Karpas-422 (cell line): ENCODE measurements at regions not wholly inside any gene's neighbourhood (a gene's known extent, or its start where the extent isn't known, plus 50 kb on each side); places are given as distances from the start of the nearest gene placed in this dataset.

Experiments used
- DNase-seq: peaks from one replicate; pipeline ENCODE4 v3.0.0-alpha.2; 2015
- H2AFZ ChIP-seq: fragments of 200-600 bp; sonication (generic); 2 replicates; pipeline ENCODE4 v1.6.1; 2014; ENCODE audit warnings: antibody characterized with exemption, low read length, mixed read lengths
- H3K27ac ChIP-seq: fragments of 200-600 bp; sonication (generic); 2 replicates; pipeline ENCODE4 v1.5.1; 2014; ENCODE audit warnings: mild to moderate bottlenecking, low read length, moderate library complexity
- H3K27me3 ChIP-seq: fragments of 200-600 bp; sonication (generic); 2 replicates; pipeline ENCODE4 v1.6.1; 2014; ENCODE audit warnings: low read length, mixed read lengths
- H3K36me3 ChIP-seq: fragments of 200-600 bp; sonication (generic); 2 replicates; pipeline ENCODE4 v1.6.1; 2014; ENCODE audit warnings: low read length, mixed read lengths; ENCODE audit not compliant: insufficient read depth
- H3K4me1 ChIP-seq: fragments of 200-600 bp; sonication (generic); 2 replicates; pipeline ENCODE4 v1.6.1; 2014; ENCODE audit warnings: mild to moderate bottlenecking, low read length, mixed read lengths
- H3K4me2 ChIP-seq: fragments of 200-600 bp; sonication (generic); 2 replicates; pipeline ENCODE4 v1.6.1; 2014; ENCODE audit warnings: low read length, low read depth, mild to moderate bottlenecking; ENCODE audit not compliant: poor library complexity, severe bottlenecking
- H3K4me3 ChIP-seq: fragments of 200-600 bp; sonication (generic); 2 replicates; pipeline ENCODE4 v1.5.1; 2014; ENCODE audit warnings: mild to moderate bottlenecking, antibody characterized with exemption, low read length, mixed read lengths
- H3K79me2 ChIP-seq: fragments of 200-600 bp; sonication (generic); 2 replicates; pipeline ENCODE4 v1.6.1; 2014; ENCODE audit warnings: mild to moderate bottlenecking, low read length, mixed read lengths
- H3K9ac ChIP-seq: fragments of 200-600 bp; sonication (generic); 2 replicates; pipeline ENCODE4 v1.6.0; 2014; ENCODE audit warnings: low read length
- H3K9me2 ChIP-seq: fragments of 200-600 bp; sonication (generic), shearing (Covaris generic); replicated peaks from 2 replicates; pipeline ENCODE4 v1.6.0; 2014; ENCODE audit warnings: mild to moderate bottlenecking, low read length, moderate library complexity; ENCODE audit not compliant: insufficient read depth
- H3K9me3 ChIP-seq: fragments of 300-700, 200-600 bp; sonication (generic); 2 replicates; pipeline ENCODE4 v1.6.1; 2014; ENCODE audit warnings: low read length, mixed read lengths
- H4K20me1 ChIP-seq: fragments of 200-600 bp; sonication (generic); 2 replicates; pipeline ENCODE4 v1.6.1; 2014; ENCODE audit warnings: mild to moderate bottlenecking, antibody characterized with exemption, low read length, low read depth; ENCODE audit not compliant: insufficient read depth

DNA sequence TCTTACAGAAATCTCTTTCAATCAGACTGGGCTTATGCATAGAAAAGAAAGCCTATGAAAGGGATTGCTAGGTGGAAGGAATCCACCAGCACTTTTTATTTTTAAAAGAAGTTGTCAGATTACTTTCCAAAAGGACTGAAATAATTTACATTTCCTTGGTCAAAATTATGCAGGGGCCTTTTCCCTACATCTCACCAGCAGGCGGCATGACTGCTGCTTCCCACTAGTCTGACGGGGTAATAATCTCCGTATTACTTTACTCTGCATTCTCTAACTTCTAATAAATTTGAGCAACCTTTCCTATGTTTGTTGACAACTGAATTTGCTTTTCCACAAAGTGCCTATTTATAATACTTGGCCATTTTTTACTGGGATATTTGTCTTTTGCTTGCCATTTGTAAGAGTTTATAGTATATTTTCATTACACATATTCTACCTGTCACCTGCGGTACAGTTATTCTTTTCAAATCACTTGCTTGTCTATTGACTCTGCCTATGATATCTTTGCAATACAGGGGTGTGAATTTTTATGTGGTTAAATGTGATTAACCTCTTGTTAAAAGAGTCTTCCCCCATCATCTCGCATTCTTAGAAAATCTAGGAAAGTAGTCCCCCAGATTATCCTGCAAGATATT, 51.9 kb upstream of the USP47 start:
- peak; percentile 65 for DNase-seq
- Histone ChIP-seq H3K9me2 (no peaks in the 10 kb centered on the region), H3K27ac (no peak overlapping the region), H3K4me1 (no peaks in the 10 kb centered on the region), H3K36me3 (no peaks in the 10 kb centered on the region), H3K9ac (no peak overlapping the region), H3K4me2 (no peak overlapping the region), H4K20me1 (no peaks in the 10 kb centered on the region), H3K27me3 (no peaks in the 10 kb centered on the region; the same call in 1 of the 2 replicates), H3K79me2 (no peaks in the 10 kb centered on the region), H2AFZ (no peak overlapping the region), H3K9me3 (no peaks in the 10 kb centered on the region), H3K4me3 (no peak overlapping the region)

DNA sequence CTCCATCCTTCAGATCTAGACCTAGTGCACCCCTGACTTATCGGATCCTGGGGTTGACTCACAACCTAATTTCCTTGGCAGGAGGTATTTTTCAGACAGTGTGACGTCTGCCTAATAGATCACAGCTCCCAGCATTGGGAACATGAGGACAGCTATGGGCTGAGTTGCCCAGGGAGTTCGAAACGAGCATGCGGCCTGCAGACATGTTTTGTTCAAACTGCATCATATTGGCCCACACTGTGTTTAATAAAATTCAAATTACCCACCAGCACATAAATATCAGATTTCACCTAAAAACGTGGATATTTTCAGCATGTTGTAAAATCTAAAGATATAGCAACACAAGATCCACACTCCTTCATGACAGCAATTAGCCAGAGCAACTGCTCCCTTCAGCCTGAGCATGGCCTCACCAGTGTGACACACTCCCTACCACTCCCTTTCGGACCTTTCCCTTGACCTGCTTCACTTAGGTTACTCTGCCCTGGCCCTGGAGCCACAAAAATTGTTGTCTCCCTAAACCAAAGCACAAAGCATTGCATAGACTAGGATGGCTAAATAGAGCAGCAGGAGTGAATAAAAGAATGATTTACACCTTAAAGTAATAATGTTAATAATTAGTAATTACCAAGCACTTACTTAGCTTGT, 53.6 kb upstream of the USP47 start:
- Histone ChIP-seq H4K20me1 (no peaks in the 10 kb centered on the region), H3K27ac (no peak overlapping the region), H3K36me3 (no peaks in the 10 kb centered on the region), H3K27me3 (no peaks in the 10 kb centered on the region; the same call in 1 of the 2 replicates), H3K9ac (no peak overlapping the region), H3K9me3 (no peaks in the 10 kb centered on the region), H3K4me1 (no peaks in the 10 kb centered on the region), H3K79me2 (no peaks in the 10 kb centered on the region), H3K9me2 (no peaks in the 10 kb centered on the region), H3K4me2 (no peak overlapping the region), H3K4me3 (no peak overlapping the region), H2AFZ (no peak overlapping the region)
- DNase-seq, result no peak

DNA sequence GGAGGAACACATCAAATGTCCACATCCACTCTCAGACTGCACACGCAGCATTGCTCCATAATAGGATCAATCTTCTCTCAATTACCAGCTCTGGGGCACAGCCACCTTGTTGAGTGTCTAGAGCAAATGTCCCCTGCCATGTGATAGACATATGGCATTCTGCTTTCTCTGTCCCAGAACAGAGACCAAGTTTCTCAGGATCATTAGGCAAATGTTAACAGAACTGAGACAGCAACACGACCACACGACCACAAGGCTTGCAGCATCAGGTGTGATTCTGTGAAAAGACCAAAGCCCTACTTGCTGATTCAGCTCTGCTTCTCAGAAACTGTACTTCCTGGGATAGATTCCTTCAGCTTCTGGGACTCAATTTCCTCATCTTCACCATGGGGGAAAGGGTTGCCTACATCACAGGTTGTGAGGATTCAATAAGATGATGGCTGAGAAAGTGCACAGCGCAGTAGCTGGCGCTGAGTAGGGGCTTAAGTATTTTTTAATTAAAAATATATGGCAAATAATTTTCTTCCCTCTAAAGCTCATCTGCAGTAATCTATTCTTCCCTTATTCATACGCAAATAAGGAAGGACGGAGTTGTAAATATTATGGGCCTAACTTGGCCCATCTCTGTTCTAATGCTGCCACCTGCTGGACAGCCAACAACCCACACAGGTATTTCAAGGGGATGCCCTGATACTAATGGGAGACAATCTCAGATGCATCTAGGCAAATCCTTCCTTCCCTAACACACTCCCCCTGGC, 54.3 kb upstream of the USP47 start:
- H2AFZ ChIP-seq, result no peak overlapping the region
- no peak overlapping the region for H3K4me2 ChIP-seq
- no peak overlapping the region for H3K27ac ChIP-seq
- no peaks in the 10 kb centered on the region for H3K79me2 ChIP-seq
- no peaks in the 10 kb centered on the region for H3K9me3 ChIP-seq
- DNase-seq, result peak; percentile 88
- no peak overlapping the region for H3K4me3 ChIP-seq
- H3K4me1 ChIP-seq, result no peaks in the 10 kb centered on the region
- H3K36me3 ChIP-seq, result no peaks in the 10 kb centered on the region
- H4K20me1 ChIP-seq, result no peaks in the 10 kb centered on the region
- H3K9ac ChIP-seq, result no peak overlapping the region
- no peaks in the 10 kb centered on the region; the same call in 1 of the 2 replicates for H3K27me3 ChIP-seq
- no peaks in the 10 kb centered on the region for H3K9me2 ChIP-seq

GRCh38 chr11:11786771-11787170, 55.0 kb upstream of the USP47 start:
- H3K27me3 ChIP-seq, result no peaks in the 10 kb centered on the region; the same call in 1 of the 2 replicates
- H3K9me3 ChIP-seq, result no peaks in the 10 kb centered on the region
- H3K27ac ChIP-seq, result no peak overlapping the region
- H3K4me3 ChIP-seq, result no peak overlapping the region
- H3K79me2 ChIP-seq, result no peaks in the 10 kb centered on the region
- no peaks in the 10 kb centered on the region for H4K20me1 ChIP-seq
- DNase-seq, result peak; percentile 63
- H3K9me2 ChIP-seq, result no peaks in the 10 kb centered on the region
- no peaks in the 10 kb centered on the region for H3K4me1 ChIP-seq
- no peak overlapping the region for H3K9ac ChIP-seq
- H3K36me3 ChIP-seq, result no peaks in the 10 kb centered on the region
- no peak overlapping the region for H3K4me2 ChIP-seq
- no peak overlapping the region for H2AFZ ChIP-seq

DNA sequence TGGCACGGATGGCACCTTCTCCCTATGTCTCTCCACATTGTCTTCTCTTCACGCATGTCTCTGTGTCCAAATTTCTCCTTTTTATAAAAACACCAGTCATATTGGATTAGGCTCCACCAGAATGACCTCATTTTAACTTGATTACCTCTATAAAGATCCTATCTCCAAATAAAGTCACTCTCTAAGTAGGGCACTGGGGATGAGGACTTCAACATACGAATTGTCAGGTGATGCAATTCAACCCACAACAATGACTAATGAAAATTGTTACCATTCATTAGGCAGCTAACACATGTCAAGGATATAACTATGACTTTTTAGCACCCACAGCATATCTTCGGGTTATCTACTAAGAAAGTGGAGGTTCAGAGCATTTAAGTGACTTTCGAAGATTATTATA, 55.5 kb upstream of the USP47 start:
- no peaks in the 10 kb centered on the region for H3K4me1 ChIP-seq
- H3K9ac ChIP-seq, result no peak overlapping the region
- H3K79me2 ChIP-seq, result no peaks in the 10 kb centered on the region
- no peak for DNase-seq
- H4K20me1 ChIP-seq, result no peaks in the 10 kb centered on the region
- H3K36me3 ChIP-seq, result no peaks in the 10 kb centered on the region
- no peak overlapping the region for H3K4me3 ChIP-seq
- no peak overlapping the region for H3K4me2 ChIP-seq
- H3K9me2 ChIP-seq, result no peaks in the 10 kb centered on the region
- H3K27ac ChIP-seq, result no peak overlapping the region
- no peaks in the 10 kb centered on the region; the same call in 1 of the 2 replicates for H3K27me3 ChIP-seq
- no peak overlapping the region for H2AFZ ChIP-seq
- no peaks in the 10 kb centered on the region for H3K9me3 ChIP-seq

GRCh38 chr11:11782532-11783110, 59.2 kb upstream of the USP47 start:
- Histone ChIP-seq H3K4me3 (no peak overlapping the region), H3K27me3 (no peaks in the 10 kb centered on the region), H3K79me2 (no peaks in the 10 kb centered on the region), H3K27ac (no peak overlapping the region), H3K9me3 (no peaks in the 10 kb centered on the region), H3K4me1 (no peaks in the 10 kb centered on the region), H3K4me2 (no peak overlapping the region), H4K20me1 (no peaks in the 10 kb centered on the region), H3K9ac (no peak overlapping the region), H3K9me2 (no peaks in the 10 kb centered on the region), H3K36me3 (no peaks in the 10 kb centered on the region), H2AFZ (no peak overlapping the region)
- DNase-seq, result no peak

- Histone ChIP-seq H3K9me2 (no peaks in the 10 kb centered on the region), H3K9me3 (no peaks in the 10 kb centered on the region), H2AFZ (no peak overlapping the region), H3K4me2 (no peak overlapping the region), H3K27me3 (no peaks in the 10 kb centered on the region), H3K9ac (no peak overlapping the region), H3K4me3 (no peak overlapping the region), H3K36me3 (no peaks in the 10 kb centered on the region), H3K79me2 (no peaks in the 10 kb centered on the region), H3K27ac (no peak overlapping the region), H4K20me1 (no peaks in the 10 kb centered on the region), H3K4me1 (no peaks in the 10 kb centered on the region)
- DNase-seq, result no peak
These were observed 60.9 kb upstream of the USP47 start for GRCh38 chr11:11780858-11781257.

GRCh38 chr11:11779975-11780374, 61.8 kb upstream of the USP47 start:
- Histone ChIP-seq H3K79me2 (no peaks in the 10 kb centered on the region), H2AFZ (no peak overlapping the region), H3K4me1 (no peaks in the 10 kb centered on the region), H3K36me3 (no peaks in the 10 kb centered on the region), H3K9me3 (no peaks in the 10 kb centered on the region), H3K27ac (no peak overlapping the region), H3K4me2 (no peak overlapping the region), H3K4me3 (no peak overlapping the region), H3K27me3 (no peaks in the 10 kb centered on the region), H4K20me1 (no peaks in the 10 kb centered on the region), H3K9me2 (no peaks in the 10 kb centered on the region), H3K9ac (no peak overlapping the region)
- DNase-seq, result no peak
